C4-2B (cell line): ENCODE measurements at regions not wholly inside any gene's neighbourhood (a gene's known extent, or its start where the extent isn't known, plus 50 kb on each side); places are given as distances from the start of the nearest gene placed in this dataset.
"Not testable (repeated sequence)": the region's sequence is repeated elsewhere in the genome, so short reads cannot be mapped to it uniquely, and the experiment has no call there.

ENCODE experiments used
- ZFX ChIP-seq: fragments of 450-650 bp; IDR thresholded peaks from 2 replicates; pipeline ENCODE4 v1.6.1; 2017
- TF ChIP-seq, protein P1 (sequence below): fragments of 450-650 bp; conservative IDR thresholded peaks from 2 replicates; pipeline ENCODE4 v1.5.1; 2017; ENCODE audit warnings: mild to moderate bottlenecking

DNA sequence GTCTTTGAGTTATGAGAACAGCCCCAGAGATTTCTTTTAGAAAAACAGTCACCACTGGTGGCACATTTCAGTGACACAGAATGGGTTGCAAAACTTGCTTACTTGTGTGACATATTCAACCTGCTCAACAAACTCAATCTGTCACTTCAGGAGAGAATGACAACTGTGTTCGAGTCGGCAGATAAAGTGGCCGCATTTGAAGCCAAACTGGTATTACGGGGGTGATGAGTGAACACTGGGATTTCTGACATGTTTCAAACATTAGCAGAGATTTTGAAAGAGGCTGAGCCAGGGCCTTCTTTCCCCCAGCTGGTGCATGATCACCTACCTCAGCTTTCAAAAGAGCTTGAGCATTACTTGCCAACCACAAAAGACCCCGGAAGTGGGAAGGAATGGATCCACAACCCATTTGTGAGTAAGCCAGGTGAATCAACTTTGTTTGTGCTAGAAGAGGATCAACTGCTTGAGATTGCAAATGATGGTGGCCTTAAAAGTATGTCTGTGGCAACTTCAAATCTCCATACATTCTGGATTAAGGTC, 210.7 kb upstream of the IRS2 start:
- TF ChIP-seq, protein P1, sequence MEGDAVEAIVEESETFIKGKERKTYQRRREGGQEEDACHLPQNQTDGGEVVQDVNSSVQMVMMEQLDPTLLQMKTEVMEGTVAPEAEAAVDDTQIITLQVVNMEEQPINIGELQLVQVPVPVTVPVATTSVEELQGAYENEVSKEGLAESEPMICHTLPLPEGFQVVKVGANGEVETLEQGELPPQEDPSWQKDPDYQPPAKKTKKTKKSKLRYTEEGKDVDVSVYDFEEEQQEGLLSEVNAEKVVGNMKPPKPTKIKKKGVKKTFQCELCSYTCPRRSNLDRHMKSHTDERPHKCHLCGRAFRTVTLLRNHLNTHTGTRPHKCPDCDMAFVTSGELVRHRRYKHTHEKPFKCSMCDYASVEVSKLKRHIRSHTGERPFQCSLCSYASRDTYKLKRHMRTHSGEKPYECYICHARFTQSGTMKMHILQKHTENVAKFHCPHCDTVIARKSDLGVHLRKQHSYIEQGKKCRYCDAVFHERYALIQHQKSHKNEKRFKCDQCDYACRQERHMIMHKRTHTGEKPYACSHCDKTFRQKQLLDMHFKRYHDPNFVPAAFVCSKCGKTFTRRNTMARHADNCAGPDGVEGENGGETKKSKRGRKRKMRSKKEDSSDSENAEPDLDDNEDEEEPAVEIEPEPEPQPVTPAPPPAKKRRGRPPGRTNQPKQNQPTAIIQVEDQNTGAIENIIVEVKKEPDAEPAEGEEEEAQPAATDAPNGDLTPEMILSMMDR = not testable (repeated sequence)
- not testable (repeated sequence) for TF ChIP-seq ZFX
